AG04450 (cell line): ENCODE measurements at regions not wholly inside any gene's neighbourhood (a gene's known extent, or its start where the extent isn't known, plus 50 kb on each side); places are given as distances from the start of the nearest gene placed in this dataset.

Source experiments
- CTCF ChIA-PET: fragments of 300-600, 350-600 bp; formaldehyde crosslinking; extraction: SDS; loops from one replicate; lab custom pipeline; 2022; ENCODE audit warnings: antibody characterized with exemption, inconsistent platforms; lab: Charles Lee
- POLR2A ChIA-PET: fragments of 350-600 bp; formaldehyde crosslinking; extraction: SDS; loops from one replicate; lab custom pipeline; 2021; ENCODE audit warnings: antibody characterized with exemption, inconsistent platforms; lab: Yijun Ruan, JAX
- DNase-seq: peaks from one replicate; pipeline ENCODE4 v3.0.0-alpha.2; 2011; ENCODE audit warnings: low read depth, low spot score
- H3K27ac ChIP-seq: one replicate; pipeline ENCODE4 v1.5.1; 2012; ENCODE audit warnings: low read depth, low read length, control low read depth
- H3K27me3 ChIP-seq: one replicate; pipeline ENCODE4 v1.6.0; 2012; ENCODE audit warnings: low read length; ENCODE audit not compliant: control insufficient read depth, insufficient read depth
- H3K4me3 ChIP-seq: 2 replicates; pipeline ENCODE4 v1.5.1; 2011; ENCODE audit warnings: mild to moderate bottlenecking, low read depth, low read length, control low read depth
- H3K9me3 ChIP-seq: 2 replicates; pipeline ENCODE4 v1.5.1; 2012; ENCODE audit warnings: low read length; ENCODE audit not compliant: control insufficient read depth, insufficient read depth
- CTCF ChIP-seq: IDR thresholded peaks from 2 replicates; pipeline ENCODE4 v1.5.1; 2011; ENCODE audit warnings: low read depth, low read length, control low read depth, inconsistent platforms

- no peak overlapping the region for H3K27ac ChIP-seq
- ChIA-PET CTCF (no interaction called here), POLR2A (no interaction called here)
- no peak overlapping the region for H3K4me3 ChIP-seq
- H3K27me3 ChIP-seq = no peaks in the 10 kb centered on the region
- H3K9me3 ChIP-seq = no peaks in the 10 kb centered on the region
- TF ChIP-seq CTCF = no peak
- no peak for DNase-seq
Measured at GRCh38 chr6:72495441-72495840, 126.4 kb upstream of the KCNQ5 start.

- CTCF ChIA-PET = no interaction called here
- no peak overlapping the region for H3K4me3 ChIP-seq
- TF ChIP-seq CTCF = no peak
- no peak overlapping the region for H3K27ac ChIP-seq
- no peaks in the 10 kb centered on the region for H3K9me3 ChIP-seq
- POLR2A ChIA-PET = no interaction called here
- no peaks in the 10 kb centered on the region for H3K27me3 ChIP-seq
- no peak for DNase-seq
Measured at GRCh38 chr6:72497186-72497585, 124.7 kb upstream of the KCNQ5 start.

GRCh38 chr6:72500669-72501068, 121.2 kb upstream of the KCNQ5 start:
- no peak for TF ChIP-seq CTCF

GRCh38 chr6:72504406-72504805, 117.5 kb upstream of the KCNQ5 start:
- H3K9me3 ChIP-seq = no peaks in the 10 kb centered on the region

More at GRCh38 chr6:72500669-72501068, 121.2 kb upstream of the KCNQ5 start:
- Histone ChIP-seq H3K9me3 (no peaks in the 10 kb centered on the region), H3K4me3 (no peak overlapping the region), H3K27ac (no peak overlapping the region), H3K27me3 (no peaks in the 10 kb centered on the region)
- CTCF ChIA-PET = no interaction called here
- POLR2A ChIA-PET = no interaction called here
- DNase-seq = no peak

GRCh38 chr6:72505446-72505845, 116.4 kb upstream of the KCNQ5 start:
- POLR2A ChIA-PET = no interaction called here

More at GRCh38 chr6:72504406-72504805, 117.5 kb upstream of the KCNQ5 start:
- H3K27ac ChIP-seq = no peak overlapping the region
- TF ChIP-seq CTCF = no peak
- no peaks in the 10 kb centered on the region for H3K27me3 ChIP-seq
- ChIA-PET POLR2A (no interaction called here), CTCF (interaction anchor here (1.4 kb wide), 1 partner anchor 93 kb away, joined by 3 read pairs; no protein-coding TSS in a partner anchor)
- H3K4me3 ChIP-seq = no peak overlapping the region
- DNase-seq = no peak

More at GRCh38 chr6:72505446-72505845, 116.4 kb upstream of the KCNQ5 start:
- Histone ChIP-seq H3K27me3 (no peaks in the 10 kb centered on the region), H3K9me3 (no peaks in the 10 kb centered on the region), H3K27ac (no peak overlapping the region), H3K4me3 (no peak overlapping the region)
- TF ChIP-seq CTCF = no peak
- CTCF ChIA-PET = interaction anchor here (1.4 kb wide), 1 partner anchor 94 kb away, joined by 3 read pairs; no protein-coding TSS in a partner anchor
- no peak for DNase-seq
